KOPT-K1 (cell line): ENCODE measurements at regions not wholly inside any gene's neighbourhood (a gene's known extent, or its start where the extent isn't known, plus 50 kb on each side); places are given as distances from the start of the nearest gene placed in this dataset.

Experiments used
- H3K27ac ChIP-seq: fragments of 200-600 bp; sonication (generic); 2 replicates; pipeline ENCODE4 v1.5.1; 2016; ENCODE audit warnings: antibody characterized with exemption, mild to moderate bottlenecking, low read depth, low read length; ENCODE audit not compliant: poor library complexity, severe bottlenecking
- H3K36me3 ChIP-seq: fragments of 200-600 bp; sonication (generic); 2 replicates; pipeline ENCODE4 v1.5.1; 2017; ENCODE audit warnings: antibody characterized with exemption, mild to moderate bottlenecking, low read length, moderate library complexity; ENCODE audit not compliant: insufficient read depth
- H3K9me3 ChIP-seq: fragments of 200-600 bp; sonication (generic); 2 replicates; pipeline ENCODE4 v1.5.1; 2017; ENCODE audit warnings: antibody characterized with exemption, low read length, mild to moderate bottlenecking; ENCODE audit not compliant: insufficient read depth, poor library complexity, severe bottlenecking

DNA sequence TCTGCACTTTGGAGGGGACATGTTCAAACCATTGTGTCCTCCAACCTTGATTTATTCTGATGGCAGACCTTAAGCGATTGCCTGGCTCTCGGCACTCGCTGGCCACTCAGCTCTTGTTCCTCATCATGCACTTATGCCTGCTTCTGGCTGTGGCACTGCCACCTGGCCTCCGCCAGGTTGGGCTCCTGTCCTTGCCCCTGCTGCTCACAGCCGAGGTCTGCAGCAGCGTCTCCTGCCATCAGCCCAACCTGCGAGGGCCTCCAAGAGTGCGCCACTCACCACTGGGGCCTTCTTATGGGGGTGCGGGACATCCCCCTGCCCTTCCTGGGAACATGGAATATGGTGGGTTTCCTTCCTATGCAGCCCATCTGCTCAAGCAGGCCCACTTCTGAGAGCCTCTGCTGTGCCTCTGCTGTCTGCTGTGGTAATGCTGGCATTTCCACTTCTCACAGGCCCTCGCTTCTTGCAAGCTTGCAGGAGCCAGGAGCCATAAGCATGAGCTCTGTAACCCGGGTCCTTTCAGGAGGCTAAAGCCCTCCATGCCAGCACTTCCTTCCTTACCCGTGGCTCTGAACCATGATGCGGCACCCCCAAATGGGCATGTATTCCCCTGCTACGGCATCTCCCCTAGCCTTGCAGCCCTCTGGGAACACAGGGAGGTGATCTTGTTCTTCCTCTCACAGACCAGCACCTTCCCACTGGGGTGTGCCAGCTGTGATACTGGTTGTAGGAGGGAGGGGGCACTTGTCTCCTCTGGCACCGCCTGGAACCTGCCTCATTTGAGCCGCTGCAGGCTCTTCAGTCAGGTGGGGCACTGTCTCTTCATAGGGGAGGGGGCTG lies 58.6 kb upstream of the HS6ST1 start:
- no peaks in the 10 kb centered on the region for H3K36me3 ChIP-seq
- H3K27ac ChIP-seq, result no peak overlapping the region
- no peaks in the 10 kb centered on the region for H3K9me3 ChIP-seq

DNA sequence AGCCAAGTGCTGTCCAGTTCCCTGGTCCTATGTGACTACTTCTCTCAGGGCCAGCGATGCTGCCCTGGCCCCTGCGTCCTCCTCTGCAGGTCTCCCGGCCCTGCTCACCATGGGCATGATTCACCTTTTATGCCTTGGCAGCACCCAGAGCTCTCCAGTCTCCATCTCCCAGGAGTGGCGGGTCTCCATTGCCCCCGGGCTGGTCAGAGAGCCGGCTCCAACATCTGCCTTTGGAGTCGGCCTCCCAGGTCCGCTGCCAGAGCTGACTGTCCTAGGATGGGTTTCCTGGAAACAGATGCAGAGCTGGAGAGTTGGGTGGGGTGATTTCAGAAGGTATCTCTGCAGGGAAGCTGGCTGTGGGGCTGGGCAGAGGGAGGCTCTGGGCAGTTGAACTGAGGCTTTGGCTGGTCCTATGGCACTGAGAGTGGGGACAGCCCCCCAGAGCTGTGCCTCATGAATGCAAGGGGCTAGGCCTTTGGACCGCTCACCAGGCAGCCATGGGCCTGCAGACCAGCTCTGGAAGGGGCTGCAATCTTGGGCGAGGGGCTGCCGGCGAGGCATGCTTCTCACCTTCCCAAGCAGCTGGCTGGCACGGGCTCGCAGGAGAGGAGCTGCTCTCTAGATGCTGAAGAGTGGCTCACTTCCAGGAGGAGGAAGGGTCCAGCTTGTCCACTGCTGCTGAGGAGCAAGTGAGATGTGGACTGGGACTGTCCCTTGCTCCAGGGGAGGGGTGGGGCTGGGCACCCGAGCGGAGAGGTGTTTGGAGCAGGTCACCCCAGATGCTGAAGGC lies 59.8 kb upstream of the HS6ST1 start:
- Histone ChIP-seq H3K27ac (no peak overlapping the region), H3K36me3 (no peaks in the 10 kb centered on the region), H3K9me3 (no peaks in the 10 kb centered on the region)

DNA sequence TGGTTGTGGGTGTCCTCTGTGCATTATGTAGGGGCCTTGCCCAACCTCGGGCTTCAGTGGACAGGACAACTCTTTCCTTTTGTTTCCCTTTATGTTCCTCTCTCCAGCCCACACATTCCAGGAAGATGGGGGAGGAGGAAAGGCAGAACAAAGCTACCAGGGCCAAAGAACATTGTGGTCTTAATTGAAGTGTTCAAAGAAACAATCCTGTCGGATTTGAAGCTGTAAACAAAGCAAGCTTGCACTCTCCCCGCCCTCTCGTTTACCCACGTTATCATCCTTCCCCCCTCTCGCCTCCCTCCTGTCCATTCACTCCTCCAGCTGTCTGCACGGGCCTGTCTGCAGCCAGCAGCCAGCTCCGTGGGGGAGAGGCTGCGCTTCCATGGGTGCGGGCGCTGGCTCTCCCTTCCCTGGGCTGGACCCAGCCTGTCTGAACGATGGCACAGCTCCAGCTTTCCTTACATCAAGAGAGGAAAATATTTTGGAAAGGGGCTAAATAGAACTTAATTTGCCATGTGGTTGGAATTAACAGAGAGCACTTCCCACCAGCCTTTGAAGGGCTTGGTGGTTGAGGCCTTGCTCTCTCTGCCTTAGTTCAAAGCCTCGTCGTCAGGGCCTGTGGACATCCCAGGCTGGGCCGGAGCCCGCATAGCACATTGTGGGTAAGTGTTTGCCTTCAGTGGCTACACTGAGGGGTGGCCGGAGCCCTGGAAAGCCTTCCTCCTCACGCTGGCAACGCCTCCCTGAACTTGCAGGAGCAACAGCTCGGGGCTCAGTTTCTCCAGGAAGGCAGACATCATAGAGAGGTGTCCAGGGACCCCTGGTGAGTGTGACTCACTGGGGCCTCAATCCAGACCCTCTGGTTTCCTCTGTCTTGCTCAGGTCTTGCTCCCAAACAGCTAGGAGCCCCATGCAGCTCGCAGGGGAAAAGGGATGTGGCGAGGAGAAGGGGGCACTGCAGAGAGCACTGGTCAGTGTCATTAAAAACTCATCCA lies 60.6 kb upstream of the HS6ST1 start:
- no peaks in the 10 kb centered on the region for H3K36me3 ChIP-seq
- no peak overlapping the region for H3K27ac ChIP-seq
- H3K9me3 ChIP-seq, result no peaks in the 10 kb centered on the region

DNA sequence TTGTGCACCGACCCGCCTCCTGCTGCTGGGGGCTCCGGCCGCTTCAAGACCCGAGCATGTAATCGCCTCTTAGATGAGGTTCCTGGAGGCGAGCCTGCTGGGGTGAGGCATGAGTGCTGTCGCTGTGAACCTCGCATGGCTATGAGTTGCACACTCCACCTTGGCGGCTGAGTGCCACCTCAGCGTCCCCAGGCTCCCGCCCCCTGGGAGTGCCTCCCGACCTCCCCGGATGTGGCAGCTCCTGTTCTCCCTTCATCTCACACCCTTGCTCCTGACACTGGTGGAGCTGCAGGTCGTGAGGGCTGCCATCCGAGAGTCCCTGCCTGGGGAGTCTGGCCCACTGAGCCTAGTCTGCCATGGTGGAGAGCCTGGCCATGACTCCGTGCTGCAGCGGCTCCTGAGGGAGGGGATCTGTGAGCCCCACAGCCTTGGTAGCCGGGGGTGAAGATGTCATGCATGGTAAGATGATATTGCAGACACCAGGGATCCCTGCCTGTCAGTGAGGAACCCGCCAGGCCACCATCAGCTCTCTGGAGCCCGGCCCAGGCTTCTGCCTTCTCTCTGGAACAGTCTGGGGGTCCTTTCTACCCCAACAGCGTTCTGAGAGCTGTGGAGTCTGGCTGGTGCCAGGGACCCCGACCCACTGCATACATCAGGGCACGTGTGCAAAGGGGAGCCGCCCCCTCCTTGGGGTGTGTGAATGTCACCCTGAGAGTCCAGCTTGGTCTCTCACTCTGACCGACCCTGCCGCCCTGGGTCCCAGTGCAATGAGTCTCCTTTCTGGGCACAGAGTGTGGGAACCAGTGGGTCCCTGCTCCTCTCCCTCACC lies 61.6 kb upstream of the HS6ST1 start:
- H3K27ac ChIP-seq, result no peak overlapping the region

DNA sequence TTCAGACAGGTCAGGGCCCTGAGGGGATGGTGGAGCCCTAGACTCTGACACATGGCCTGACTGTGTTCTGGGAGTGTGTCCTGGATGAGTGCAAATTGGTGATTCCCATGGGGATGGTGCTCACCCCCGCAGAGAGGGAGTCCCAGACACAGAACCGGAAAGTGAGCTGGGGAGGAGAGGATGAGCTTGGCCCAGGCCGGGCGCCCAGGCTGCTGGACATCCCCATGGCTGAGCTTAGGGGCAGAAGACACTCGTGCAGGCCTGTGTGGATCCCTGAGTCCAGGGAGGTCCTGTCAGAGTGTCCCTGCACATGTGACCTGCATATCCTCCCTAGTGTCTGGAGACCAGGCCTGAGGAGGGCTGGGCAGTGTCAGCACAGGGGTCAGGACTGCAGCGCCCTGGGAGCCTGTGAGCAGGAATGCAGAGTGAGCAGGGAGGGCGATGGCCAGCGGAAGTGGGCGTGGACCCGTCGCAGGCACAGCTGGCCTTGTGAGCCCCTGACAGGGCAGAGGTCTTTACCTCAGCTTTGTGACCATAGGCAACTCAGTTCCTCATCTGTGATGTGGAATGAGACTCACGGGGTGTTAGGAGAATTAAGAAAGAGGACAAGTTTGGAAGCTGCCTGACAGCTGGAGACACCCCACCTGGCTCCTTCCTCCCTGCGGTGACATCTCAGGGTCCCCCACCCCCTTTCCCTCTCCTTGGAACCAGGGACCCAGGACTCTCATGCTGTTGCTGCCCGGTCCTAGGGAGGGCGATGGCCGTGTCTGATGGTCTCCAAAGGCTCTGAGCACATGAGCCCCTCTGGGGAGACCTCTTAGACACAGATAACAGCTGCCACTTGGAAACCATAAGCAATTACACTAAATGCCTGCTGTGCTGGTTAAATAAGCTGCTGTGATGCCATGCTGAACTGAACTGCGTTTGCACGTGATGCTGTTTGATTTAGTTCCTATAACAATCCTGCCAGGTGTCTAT lies 62.6 kb upstream of the HS6ST1 start:
- H3K27ac ChIP-seq, result no peak overlapping the region

More for the DNA sequence above, 61.6 kb upstream of the HS6ST1 start:
- H3K9me3 ChIP-seq, result no peaks in the 10 kb centered on the region
- no peaks in the 10 kb centered on the region for H3K36me3 ChIP-seq

DNA sequence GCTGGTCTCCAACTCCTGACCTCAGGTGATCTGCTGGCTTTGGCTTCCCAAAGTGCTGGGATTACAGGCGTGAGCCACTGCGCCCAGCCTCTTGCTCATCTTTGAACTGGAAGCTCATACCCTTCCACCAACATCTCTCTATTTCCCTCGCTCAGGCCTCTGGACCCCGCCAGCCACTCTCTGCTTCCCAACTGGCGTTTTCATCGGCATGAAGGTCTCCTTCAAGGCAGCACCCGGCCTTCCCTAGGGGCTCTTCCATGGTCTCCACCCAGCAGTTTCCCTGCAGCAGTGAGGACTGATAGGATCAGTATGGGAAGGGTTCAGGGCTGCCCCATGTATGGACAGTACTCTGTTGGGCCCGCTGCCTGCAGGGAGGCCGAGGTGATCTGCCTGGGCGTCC lies 65.8 kb upstream of the HS6ST1 start:
- Histone ChIP-seq H3K9me3 (no peaks in the 10 kb centered on the region), H3K36me3 (no peaks in the 10 kb centered on the region), H3K27ac (no peak overlapping the region)

More for the DNA sequence above, 62.6 kb upstream of the HS6ST1 start:
- no peaks in the 10 kb centered on the region for H3K36me3 ChIP-seq
- no peaks in the 10 kb centered on the region for H3K9me3 ChIP-seq

DNA sequence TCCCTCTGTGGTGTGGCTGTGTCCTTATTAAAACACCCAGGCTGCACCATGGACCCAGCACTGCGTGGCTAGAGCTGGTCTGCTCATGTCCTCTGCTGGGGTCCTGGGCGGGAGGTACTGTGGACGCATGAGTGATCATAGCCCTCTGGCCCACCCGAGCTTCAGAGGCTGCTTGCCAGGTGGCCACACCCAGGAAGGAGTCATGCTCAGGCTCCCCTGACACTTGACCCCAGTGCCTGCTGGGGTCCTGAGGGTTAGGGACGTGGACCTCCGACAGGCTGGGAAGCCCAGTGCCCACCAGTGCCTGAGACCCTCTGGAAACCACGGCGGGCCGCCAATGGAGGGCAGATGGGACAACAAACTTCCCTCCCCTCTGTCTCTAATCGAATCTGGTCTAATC lies 66.3 kb upstream of the HS6ST1 start:
- H3K36me3 ChIP-seq, result no peaks in the 10 kb centered on the region

DNA sequence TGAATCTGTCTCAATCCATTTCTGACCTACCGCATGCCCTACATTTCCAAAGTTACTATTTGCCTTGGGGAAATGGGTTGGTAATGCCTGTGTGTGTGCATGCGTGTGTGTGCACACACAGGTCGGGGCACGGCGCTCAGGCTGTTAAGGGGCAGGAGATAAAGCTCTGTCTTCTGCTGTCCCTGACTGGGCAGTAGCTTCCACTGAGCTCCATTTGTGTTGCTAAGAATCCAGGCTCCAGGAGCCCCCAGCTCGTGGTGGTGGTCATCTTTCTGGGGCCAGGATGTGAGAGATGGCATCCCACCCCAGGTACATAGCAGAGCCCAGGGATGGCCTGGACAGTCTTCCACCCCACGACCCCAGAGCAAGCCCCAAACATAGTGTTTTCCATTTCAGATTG lies 66.7 kb upstream of the HS6ST1 start:
- no peaks in the 10 kb centered on the region for H3K36me3 ChIP-seq
- H3K9me3 ChIP-seq, result no peaks in the 10 kb centered on the region
- no peak overlapping the region for H3K27ac ChIP-seq

More for the DNA sequence above, 66.3 kb upstream of the HS6ST1 start:
- no peak overlapping the region for H3K27ac ChIP-seq
- no peaks in the 10 kb centered on the region for H3K9me3 ChIP-seq

DNA sequence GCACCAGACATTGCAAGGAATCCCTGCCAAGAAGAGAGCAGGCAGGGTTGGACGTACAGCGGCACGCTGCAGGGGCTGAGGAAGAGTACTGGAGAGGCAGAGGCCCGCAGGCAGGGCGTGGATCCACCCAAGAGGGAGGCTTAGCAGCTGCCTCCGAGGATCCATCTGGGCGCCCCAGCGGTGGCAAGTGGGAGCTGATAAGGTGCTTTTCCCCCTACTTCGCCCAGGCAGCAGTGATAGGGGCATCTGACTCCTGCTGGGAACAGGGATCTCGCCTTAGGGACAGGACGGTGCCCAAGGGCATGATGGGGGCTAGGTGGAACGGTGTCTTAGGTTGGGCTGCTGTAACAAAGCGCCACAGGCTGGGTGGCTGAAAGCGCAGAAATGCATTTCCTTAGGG lies 67.4 kb upstream of the HS6ST1 start:
- H3K27ac ChIP-seq, result no peak overlapping the region
- no peaks in the 10 kb centered on the region for H3K36me3 ChIP-seq
- no peaks in the 10 kb centered on the region for H3K9me3 ChIP-seq

DNA sequence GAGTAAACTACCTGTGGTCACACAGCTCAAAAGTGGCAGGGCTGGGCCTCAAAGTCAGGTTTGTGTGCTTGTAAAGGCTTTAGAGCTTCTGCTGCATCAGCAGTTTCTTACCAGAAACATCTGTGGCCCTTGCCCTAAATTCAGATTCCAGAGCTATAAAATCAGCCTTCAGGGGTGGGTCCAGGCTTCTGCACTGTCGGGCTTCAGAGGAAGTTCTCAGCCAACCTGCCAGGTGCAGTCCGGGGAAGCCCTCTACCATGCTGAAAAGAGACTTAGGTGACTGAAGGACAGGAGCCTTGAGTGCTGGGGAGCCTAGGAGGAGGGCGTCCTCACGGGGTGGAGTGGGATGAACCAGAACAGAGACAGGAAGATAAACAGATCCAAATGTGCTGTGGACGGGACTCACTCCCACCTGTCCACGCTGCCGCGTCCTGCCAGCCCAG lies 69.9 kb upstream of the HS6ST1 start:
- H3K9me3 ChIP-seq, result no peaks in the 10 kb centered on the region
- no peaks in the 10 kb centered on the region for H3K36me3 ChIP-seq
- no peak overlapping the region for H3K27ac ChIP-seq

DNA sequence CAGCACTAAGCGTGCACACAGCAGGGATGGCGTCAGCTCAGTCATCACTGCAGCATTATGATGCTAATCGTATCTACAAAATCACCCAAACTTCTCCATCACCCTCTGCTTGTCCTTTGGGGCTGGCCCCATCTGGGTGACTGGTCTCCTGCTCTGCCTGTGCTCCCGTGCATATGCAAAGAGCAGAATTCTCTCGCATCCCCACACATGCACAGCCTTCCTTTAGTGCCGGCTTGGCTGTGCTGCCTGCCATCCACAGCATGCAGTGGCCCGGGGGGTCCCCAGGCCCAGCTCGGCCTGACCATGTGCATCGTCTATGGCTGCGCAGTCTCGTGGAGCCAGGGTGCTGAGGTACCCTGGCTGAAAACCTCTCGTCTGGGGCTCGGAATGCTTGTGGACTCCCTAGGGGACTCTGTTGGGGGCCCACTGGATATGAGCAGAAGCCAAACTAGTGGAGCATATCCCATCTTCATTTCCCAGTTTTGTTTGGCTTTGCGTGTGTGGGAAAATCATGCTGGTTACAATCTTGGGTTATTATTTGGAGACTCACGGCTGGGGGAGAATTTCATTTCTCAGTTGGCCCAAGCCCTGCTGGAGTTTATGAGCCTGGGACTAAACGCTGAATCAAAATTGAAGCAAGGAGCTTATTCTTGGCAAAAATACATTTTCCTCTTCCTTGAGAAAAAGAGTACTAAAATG lies 70.9 kb upstream of the HS6ST1 start:
- H3K27ac ChIP-seq, result no peak overlapping the region
- no peaks in the 10 kb centered on the region for H3K9me3 ChIP-seq
- H3K36me3 ChIP-seq, result no peaks in the 10 kb centered on the region

DNA sequence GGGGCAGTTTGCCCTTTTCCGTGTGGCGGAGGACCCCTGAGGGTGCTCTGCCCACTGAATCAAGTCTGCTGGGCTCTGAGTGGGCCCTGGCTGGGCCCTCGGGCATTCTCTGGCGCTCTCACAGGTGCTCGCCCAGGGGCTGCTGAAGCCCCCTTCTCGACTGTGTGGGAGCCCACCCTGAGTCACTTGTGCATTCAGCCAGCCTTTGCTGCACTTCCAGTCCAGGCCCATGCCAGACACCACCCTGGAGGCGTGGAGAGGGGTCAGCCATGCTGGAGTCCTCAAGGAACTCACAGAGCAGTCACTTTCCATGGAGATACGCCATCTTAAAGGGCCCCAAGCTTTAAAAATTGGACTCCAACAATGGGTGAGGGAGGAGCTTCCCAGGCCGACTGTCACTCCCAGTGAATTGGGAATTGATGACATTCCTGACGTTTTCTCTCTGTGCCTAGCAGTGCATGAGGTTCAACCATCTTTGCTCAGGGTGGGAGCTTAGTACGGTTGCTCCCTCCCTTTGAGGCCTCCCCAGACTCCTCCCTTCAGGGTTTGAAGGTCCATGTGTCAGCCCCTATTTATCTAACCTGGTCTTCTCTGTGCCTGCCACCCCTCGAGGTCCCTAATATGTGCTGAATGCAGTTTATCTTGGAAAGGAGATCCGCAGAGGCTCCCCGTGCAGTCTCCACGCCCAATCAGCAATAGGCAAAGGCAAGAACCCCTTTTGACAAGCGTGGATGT lies 71.8 kb upstream of the HS6ST1 start:
- H3K36me3 ChIP-seq, result no peaks in the 10 kb centered on the region
- no peak overlapping the region for H3K27ac ChIP-seq
- H3K9me3 ChIP-seq, result no peaks in the 10 kb centered on the region
